ENCODE measurements at regions not wholly inside any gene's neighbourhood (a gene's known extent, or its start where the extent isn't known, plus 50 kb on each side); places are given as distances from the start of the nearest gene placed in this dataset.

GRCh38 chr10:120019568-120019967 lies 127.0 kb downstream of the SEC23IP start:
- DNase-seq (ENCODE audit: low spot score): no peak
- H3K4me3 ChIP-seq: no peak overlapping the region
- H3K27ac ChIP-seq: no peak overlapping the region
- no peaks in the 10 kb centered on the region for H4K20me1 ChIP-seq (ENCODE audit: insufficient read depth, poor library complexity, severe bottlenecking)
- 62% methylated on average over 1 of the region's 1 CpG for WGBS (ENCODE audit: low lambda C conversion rate, missing lambda C conversion rate)
- H3K36me3 ChIP-seq (replicated peaks; ENCODE audit: insufficient read depth, low read depth): no peaks in the 10 kb centered on the region
- no peak overlapping the region for H2AFZ ChIP-seq
- no peak overlapping the region for H3K4me2 ChIP-seq
- no peaks in the 10 kb centered on the region for H3K79me2 ChIP-seq
- H3K27me3 ChIP-seq: no peaks in the 10 kb centered on the region
- TF ChIP-seq EZH2 (IDR thresholded peaks at IDR 0.05; ENCODE audit: borderline replicate concordance): no peak
- no peak for TF ChIP-seq EZH2phosphoT487 (IDR thresholded peaks at IDR 0.05; ENCODE audit: low read depth, severe bottlenecking, unreplicated experiment)
- TF ChIP-seq CTCF (IDR thresholded peaks at IDR 0.05; ENCODE audit: poor library complexity): no peak
- no peaks in the 10 kb centered on the region for H3K9me2 ChIP-seq (replicated peaks; ENCODE audit: insufficient read depth)
- no peaks in the 10 kb centered on the region for H3K9me3 ChIP-seq (ENCODE audit: low read depth)
- H3K4me1 ChIP-seq (ENCODE audit: insufficient read depth): no peaks in the 10 kb centered on the region

- no peaks in the 10 kb centered on the region for H4K20me1 ChIP-seq (ENCODE audit: insufficient read depth, poor library complexity, severe bottlenecking)
- H3K79me2 ChIP-seq: no peaks in the 10 kb centered on the region
- no peaks in the 10 kb centered on the region for H3K9me2 ChIP-seq (replicated peaks; ENCODE audit: insufficient read depth)
- no peak overlapping the region for H3K4me2 ChIP-seq
- H3K27me3 ChIP-seq: no peaks in the 10 kb centered on the region
- no peak overlapping the region for H3K27ac ChIP-seq
- DNase-seq (ENCODE audit: low spot score): no peak
- no peaks in the 10 kb centered on the region for H3K4me1 ChIP-seq (ENCODE audit: insufficient read depth)
- H3K4me3 ChIP-seq: no peak overlapping the region
- no peaks in the 10 kb centered on the region for H3K36me3 ChIP-seq (replicated peaks; ENCODE audit: insufficient read depth, low read depth)
- WGBS (ENCODE audit: low lambda C conversion rate, missing lambda C conversion rate): 77% methylated on average over 7 of the region's 7 CpGs
- TF ChIP-seq EZH2phosphoT487 (IDR thresholded peaks at IDR 0.05; ENCODE audit: low read depth, severe bottlenecking, unreplicated experiment) (no peak), EZH2 (IDR thresholded peaks at IDR 0.05; ENCODE audit: borderline replicate concordance) (no peak), CTCF (IDR thresholded peaks at IDR 0.05; ENCODE audit: poor library complexity) (no peak)
- H2AFZ ChIP-seq: no peak overlapping the region
- H3K9me3 ChIP-seq (ENCODE audit: low read depth): no peaks in the 10 kb centered on the region
Measured at GRCh38 chr10:120022357-120022756, 129.8 kb downstream of the SEC23IP start.

- 58% methylated on average over 1 of the region's 1 CpG for WGBS (ENCODE audit: low lambda C conversion rate, missing lambda C conversion rate)
- H3K4me2 ChIP-seq: no peak overlapping the region
- no peak overlapping the region for H3K27ac ChIP-seq
- no peaks in the 10 kb centered on the region for H4K20me1 ChIP-seq (ENCODE audit: insufficient read depth, poor library complexity, severe bottlenecking)
- no peaks in the 10 kb centered on the region for H3K9me3 ChIP-seq (ENCODE audit: low read depth)
- DNase-seq (ENCODE audit: low spot score): no peak
- H3K36me3 ChIP-seq (replicated peaks; ENCODE audit: insufficient read depth, low read depth): no peaks in the 10 kb centered on the region
- H3K4me1 ChIP-seq (ENCODE audit: insufficient read depth): no peaks in the 10 kb centered on the region
- H3K4me3 ChIP-seq: no peak overlapping the region
- no peaks in the 10 kb centered on the region for H3K9me2 ChIP-seq (replicated peaks; ENCODE audit: insufficient read depth)
- TF ChIP-seq CTCF (IDR thresholded peaks at IDR 0.05; ENCODE audit: poor library complexity) (no peak), EZH2phosphoT487 (IDR thresholded peaks at IDR 0.05; ENCODE audit: low read depth, severe bottlenecking, unreplicated experiment) (no peak), EZH2 (IDR thresholded peaks at IDR 0.05; ENCODE audit: borderline replicate concordance) (no peak)
- H2AFZ ChIP-seq: no peak overlapping the region
- no peaks in the 10 kb centered on the region for H3K79me2 ChIP-seq
- no peaks in the 10 kb centered on the region for H3K27me3 ChIP-seq
Measured at GRCh38 chr10:120034236-120034635, 141.7 kb downstream of the SEC23IP start.

GRCh38 chr10:120039046-120039445 lies 146.5 kb downstream of the SEC23IP start:
- no peak for DNase-seq (ENCODE audit: low spot score)
- no peak overlapping the region for H3K4me3 ChIP-seq
- no peaks in the 10 kb centered on the region for H4K20me1 ChIP-seq (ENCODE audit: insufficient read depth, poor library complexity, severe bottlenecking)
- no peaks in the 10 kb centered on the region for H3K9me2 ChIP-seq (replicated peaks; ENCODE audit: insufficient read depth)
- H3K4me2 ChIP-seq: no peak overlapping the region
- TF ChIP-seq CTCF (IDR thresholded peaks at IDR 0.05; ENCODE audit: poor library complexity) (no peak), EZH2 (IDR thresholded peaks at IDR 0.05; ENCODE audit: borderline replicate concordance) (no peak), EZH2phosphoT487 (IDR thresholded peaks at IDR 0.05; ENCODE audit: low read depth, severe bottlenecking, unreplicated experiment) (no peak)
- no peaks in the 10 kb centered on the region for H3K27me3 ChIP-seq
- H3K36me3 ChIP-seq (replicated peaks; ENCODE audit: insufficient read depth, low read depth): no peaks in the 10 kb centered on the region
- no peaks in the 10 kb centered on the region for H3K9me3 ChIP-seq (ENCODE audit: low read depth)
- no peak overlapping the region for H3K27ac ChIP-seq
- H3K79me2 ChIP-seq: no peaks in the 10 kb centered on the region
- H2AFZ ChIP-seq: no peak overlapping the region
- H3K4me1 ChIP-seq (ENCODE audit: insufficient read depth): no peaks in the 10 kb centered on the region
